Activated CD8-positive, alpha-beta memory T cell treated with anti-CD3 and anti-CD28 coated beads for 4 hours (primary cell): ENCODE measurements at regions not wholly inside any gene's neighbourhood (a gene's known extent, or its start where the extent isn't known, plus 50 kb on each side); places are given as distances from the start of the nearest gene placed in this dataset.
"Not testable (repeated sequence)": the region's sequence is repeated elsewhere in the genome, so short reads cannot be mapped to it uniquely, and the experiment has no call there.

Experiments
- DNase-seq, 2 donors: peaks; one replicate each; pipeline ENCODE4 v3.0.0-alpha.2; 2020; ENCODE audit warnings: low read depth in 2 of 2

DNA sequence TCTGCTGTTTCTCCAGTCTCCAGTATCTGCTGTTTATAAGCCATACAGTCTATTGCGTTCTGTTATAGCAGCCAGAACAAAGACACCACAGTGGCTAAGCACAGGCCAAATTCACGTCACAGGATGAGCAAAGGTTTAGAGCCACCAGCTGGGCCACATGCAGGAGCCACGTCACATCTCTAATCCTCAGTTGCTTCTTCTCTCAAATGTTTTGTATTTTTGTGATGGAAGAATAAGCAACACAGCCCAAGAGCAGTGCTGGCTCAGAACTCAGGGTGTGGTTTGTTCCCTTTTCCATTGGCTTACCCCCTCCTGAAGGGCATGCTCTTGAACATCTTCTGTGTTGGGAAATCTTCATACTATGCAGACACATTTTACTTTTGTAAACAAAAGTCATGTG lies 309.4 kb upstream of the CDH5 start:
- no peak for DNase-seq

DNA sequence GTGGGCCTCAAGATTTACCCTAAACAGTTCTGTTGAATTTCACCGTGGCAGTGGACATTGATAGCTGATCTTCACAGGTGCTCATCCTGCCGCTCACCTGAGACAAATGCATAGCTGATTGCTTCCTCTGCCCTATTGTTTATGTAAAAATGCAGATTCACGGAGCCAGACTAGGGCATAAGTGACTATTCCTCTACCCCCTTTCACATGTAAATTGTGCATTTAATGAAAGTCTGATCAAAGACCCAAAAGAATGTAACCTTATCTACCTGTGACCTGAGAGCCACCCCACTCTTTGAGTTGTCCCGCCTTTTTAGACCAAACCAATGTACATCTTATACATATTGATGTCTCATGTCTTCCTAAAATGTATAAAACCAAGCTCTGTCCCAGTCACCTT lies 312.4 kb upstream of the CDH5 start:
- DNase-seq: no peak

- no peak for DNase-seq
Observed at GRCh38 chr16:66052745-66053144, 313.7 kb upstream of the CDH5 start.

GRCh38 chr16:66050991-66051390 lies 315.5 kb upstream of the CDH5 start:
- DNase-seq: no peak

DNA sequence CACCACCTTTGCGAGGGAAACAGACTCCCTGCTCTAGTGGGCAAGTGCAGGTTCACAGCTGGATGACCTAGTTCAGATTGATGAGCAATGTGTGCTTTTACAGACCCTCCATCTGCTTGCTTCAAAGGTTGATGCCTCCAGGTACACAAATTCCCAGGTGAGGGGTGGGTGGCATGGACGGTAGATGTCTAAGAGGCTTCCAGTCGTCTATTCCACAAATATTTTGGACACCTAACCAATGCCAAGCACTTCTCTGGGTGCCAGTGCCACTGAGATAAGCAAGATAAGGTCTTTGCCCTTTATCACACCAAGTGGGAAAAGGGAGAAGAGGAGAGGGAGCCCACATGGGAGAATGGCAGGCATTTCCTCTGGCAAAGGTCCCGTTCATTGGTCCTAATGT lies 316.6 kb upstream of the CDH5 start:
- no peak for DNase-seq

DNA sequence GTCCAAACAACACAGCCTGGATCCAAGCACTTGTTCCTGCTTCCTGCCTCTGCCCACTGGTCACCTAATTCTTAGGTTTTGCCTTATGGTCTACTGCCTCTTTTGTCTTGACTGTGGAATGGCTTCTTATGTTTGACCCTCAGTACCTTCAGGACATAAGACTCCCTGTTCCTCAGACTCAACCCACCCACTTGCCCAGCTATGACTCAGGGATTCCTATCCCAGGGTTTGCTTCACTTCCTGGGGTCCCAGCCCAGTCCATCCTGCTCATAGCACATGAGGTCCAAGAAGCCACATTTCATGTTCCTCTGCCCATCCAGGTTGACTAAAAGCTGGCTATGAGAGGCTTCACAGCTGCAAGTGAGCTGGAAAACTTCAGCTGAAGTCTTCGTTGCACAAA lies 320.9 kb upstream of the CDH5 start:
- DNase-seq: no peak

DNA sequence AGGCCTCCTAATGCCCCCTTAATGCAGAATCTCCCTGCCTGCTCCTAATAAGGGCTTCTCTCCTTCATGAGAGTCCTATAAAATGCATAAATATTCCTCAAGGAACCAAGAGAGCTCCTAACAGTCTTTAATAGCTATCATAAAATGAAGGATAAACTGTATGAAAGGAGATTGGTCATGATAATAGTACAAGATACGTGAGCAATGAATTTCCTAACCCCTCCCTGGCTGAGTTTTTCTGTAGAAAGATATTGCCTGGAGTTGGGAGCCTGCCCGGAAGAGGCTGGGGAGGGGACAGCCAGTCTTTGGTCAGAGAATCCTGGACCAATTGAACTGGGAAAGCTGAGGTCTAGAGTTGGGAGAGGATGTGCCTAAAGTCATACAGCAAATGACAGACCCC lies 321.9 kb upstream of the CDH5 start:
- DNase-seq: no peak

- no peak for DNase-seq
Observed at GRCh38 chr16:66044089-66044488, 322.4 kb upstream of the CDH5 start.

- DNase-seq: no peak
Observed at GRCh38 chr16:66043326-66043725, 323.2 kb upstream of the CDH5 start.

DNA sequence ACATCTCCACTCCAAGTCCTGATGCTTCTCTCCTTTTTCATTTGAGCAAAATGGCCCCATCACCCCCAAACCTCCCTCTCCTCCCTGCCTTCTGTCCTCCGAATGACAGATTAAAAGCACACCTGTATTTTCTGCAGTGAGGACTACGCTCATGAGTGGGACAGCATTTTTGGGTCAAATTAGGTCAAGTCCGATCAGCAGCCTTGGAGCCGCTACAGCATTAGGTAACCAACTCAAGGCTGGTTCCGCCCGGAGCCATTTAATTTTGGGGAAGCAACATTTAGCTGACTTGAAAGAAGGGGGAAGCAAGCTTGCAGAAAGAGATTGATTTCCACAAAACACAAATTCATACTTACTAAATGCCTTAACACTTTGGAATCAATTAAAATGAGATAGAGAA lies 324.1 kb upstream of the CDH5 start:
- DNase-seq: no peak

DNA sequence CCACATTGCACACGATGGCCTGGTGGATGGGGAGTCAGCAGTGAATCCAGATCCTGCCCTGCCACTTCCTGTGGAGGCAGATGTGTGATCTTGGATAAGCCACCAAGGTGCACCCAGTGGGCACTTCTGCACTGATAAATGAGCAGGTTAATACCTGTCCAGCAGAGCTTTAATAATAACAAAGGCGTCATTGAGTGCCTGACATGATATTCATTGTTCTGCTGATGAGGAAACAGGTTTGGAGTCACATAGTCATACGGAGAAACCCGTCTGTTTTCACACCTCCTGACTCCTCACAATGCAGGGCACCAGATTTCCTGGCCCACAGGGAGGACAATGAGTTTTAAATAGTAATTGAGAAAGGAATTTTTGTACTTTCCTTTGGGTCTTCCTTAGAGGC lies 324.6 kb upstream of the CDH5 start:
- no peak for DNase-seq

- DNase-seq: no peak
Observed at GRCh38 chr16:66039793-66040192, 326.7 kb upstream of the CDH5 start.

- no peak for DNase-seq
Observed at GRCh38 chr16:66036793-66037715, 329.4 kb upstream of the CDH5 start.

DNA sequence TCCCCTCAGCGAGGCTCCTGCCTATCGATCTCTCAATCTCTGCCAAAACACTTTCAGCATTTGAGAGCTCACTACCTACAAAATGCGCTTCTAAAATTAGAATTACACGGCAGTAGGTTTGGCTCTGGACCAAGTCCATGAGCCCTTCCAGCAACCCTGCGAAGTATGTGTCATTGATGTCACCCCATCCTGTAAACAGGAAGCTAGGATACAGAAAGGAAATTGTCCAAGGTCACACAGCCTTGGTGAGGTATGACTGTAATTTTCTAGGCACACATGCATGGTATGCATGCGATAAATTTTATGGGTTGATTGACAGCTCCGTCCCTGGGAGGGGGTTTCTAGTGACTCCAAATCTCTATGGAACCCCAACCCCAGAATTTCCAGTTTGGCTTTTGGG lies 330.3 kb upstream of the CDH5 start:
- no peak for DNase-seq

DNA sequence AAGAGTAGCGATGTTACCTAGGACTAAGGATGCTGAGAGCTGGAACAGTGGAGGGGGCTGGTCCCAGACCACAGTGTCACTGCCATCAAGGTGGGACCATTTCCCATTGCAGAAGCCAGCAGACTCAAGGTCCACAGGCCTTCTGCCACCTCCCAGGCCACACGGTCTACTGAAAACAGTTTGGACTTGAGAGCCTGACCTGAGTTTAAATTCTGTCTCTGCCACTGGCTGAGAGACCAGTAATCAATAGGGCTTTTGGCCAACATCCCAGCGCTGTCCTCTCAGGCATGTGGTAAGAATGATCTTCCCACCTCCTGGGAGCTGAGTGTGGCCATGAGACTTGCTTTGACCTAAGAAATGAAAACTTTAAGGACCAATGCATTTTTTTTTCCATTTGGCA lies 331.4 kb upstream of the CDH5 start:
- DNase-seq: no peak

- DNase-seq: no peak
Observed at GRCh38 chr16:66032841-66033240, 333.6 kb upstream of the CDH5 start.

GRCh38 chr16:66030036-66030435 lies 336.5 kb upstream of the CDH5 start:
- DNase-seq: no peak

DNA sequence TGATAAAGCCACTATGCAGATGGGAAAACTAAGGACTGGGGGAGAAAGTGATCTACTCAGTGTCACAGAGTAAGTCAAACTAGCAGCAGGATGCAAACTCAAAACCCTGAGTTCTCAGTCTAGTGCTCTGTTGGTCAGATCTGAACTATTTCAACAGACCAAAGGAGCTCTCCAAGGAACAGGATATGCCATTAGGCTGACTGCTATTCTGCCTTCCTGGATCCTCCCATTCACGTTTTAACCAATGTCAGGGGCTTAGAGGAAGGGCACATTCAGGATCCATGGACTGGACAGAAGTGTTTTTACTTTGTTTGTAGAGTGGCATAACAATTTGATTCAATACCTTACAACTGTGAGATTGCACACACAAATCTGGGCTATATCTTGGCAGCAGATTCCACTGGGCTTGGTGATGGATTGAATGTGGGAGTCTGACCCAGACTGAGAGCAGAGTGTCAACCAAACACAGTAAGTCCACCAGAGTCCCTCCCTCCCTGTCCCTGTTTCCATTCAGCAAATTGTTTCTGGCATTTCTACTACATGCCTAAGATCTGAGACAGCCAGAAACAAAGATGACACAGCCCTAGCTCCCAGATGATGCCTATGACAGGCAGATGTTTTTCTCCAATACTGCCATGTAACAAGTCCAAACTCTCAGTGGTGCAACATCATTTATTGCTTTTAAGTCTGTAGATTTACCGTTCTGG lies 337.8 kb upstream of the CDH5 start:
- no peak for DNase-seq

- no peak for DNase-seq
Observed at GRCh38 chr16:66026787-66027330, 339.6 kb upstream of the CDH5 start.

GRCh38 chr16:66026211-66026610 lies 340.3 kb upstream of the CDH5 start:
- DNase-seq: no peak

DNA sequence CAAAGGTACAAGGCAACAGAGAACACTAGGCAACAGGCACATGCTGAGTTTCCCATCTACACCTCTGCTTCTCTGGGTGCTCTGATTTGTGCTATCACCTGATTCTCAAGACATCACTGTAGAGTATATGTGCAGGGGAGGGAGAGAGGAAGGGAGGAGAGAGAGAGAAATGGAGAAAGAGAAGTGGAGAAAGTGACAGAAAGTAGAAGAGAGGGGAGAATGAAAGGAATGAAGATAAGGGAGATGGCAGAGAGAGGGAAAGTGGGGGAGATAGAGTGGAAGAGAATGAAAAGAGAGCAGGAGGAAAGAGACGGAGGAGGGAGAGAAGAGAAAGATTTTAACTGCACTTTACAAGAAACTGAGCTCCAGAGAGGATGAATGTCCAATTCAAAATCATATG lies 340.7 kb upstream of the CDH5 start:
- no peak for DNase-seq

- not testable (repeated sequence) for DNase-seq
Observed at GRCh38 chr16:66024567-66024966, 341.9 kb upstream of the CDH5 start.

- DNase-seq: no peak
Observed at GRCh38 chr16:66023481-66023880, 343.0 kb upstream of the CDH5 start.
